Upper lobe of right lung (tissue), 1 donor: ENCODE measurements at regions not wholly inside any gene's neighbourhood (a gene's known extent, or its start where the extent isn't known, plus 50 kb on each side); places are given as distances from the start of the nearest gene placed in this dataset.
A peak's percentile ranks its signal among the peaks of the same experiment; 100 is the strongest.

Source experiments
- ATAC-seq: fragments of 200-7000 bp; cut with Tn5 transposase; one replicate; pipeline ENCODE4 v1.9.1; 2020; ENCODE audit warnings: mild to moderate bottlenecking, moderate library complexity
- DNase-seq: peaks from one replicate; pipeline ENCODE4 v3.0.0-alpha.2; 2020
- H3K27ac ChIP-seq: fragments of 200-600 bp; one replicate; pipeline ENCODE4 v1.8.0; 2022
- H3K27me3 ChIP-seq: fragments of 200-600 bp; one replicate; pipeline ENCODE4 v1.8.0; 2022; ENCODE audit warnings: mild to moderate bottlenecking
- H3K36me3 ChIP-seq: fragments of 200-600 bp; one replicate; pipeline ENCODE4 v1.8.0; 2022
- H3K4me1 ChIP-seq: fragments of 200-600 bp; one replicate; pipeline ENCODE4 v1.8.0; 2022
- H3K4me3 ChIP-seq: fragments of 200-600 bp; one replicate; pipeline ENCODE4 v1.8.0; 2022; ENCODE audit warnings: mild to moderate bottlenecking
- H3K9me3 ChIP-seq: fragments of 200-600 bp; one replicate; pipeline ENCODE4 v1.8.0; 2022
- CTCF ChIP-seq: fragments of 200-600 bp; IDR thresholded peaks from one replicate; pipeline ENCODE4 v1.8.0; 2022; ENCODE audit warnings: antibody characterized with exemption
- intact Hi-C: fragments of 100-400 bp; cut with DNase I; formaldehyde crosslinking; loops from one replicate; pipeline ENCODE4 v1.11.0; 2022
- donor health status: DM: no; HTN: yes; CAD: no; lungs with severe emphysema.

DNA sequence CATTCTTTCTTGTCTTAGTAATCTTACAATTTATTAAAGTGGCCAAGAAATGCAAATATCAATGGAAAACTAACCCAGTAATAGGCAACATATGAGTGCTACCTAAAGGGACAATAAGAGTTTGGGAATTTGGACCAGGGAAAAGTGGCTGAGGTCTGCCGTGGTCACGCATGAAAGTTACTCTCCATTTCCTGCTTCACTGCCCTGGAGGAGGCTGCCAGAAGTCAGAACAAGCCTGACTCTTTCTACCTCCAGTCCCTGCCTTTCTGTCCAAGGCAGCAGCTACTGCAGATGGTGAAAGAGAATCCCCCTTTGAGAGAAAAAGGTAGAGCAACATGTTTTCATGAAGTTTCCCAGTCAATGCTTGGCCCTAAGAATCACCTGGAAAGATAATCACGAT lies 201.1 kb upstream of the ARGLU1 start:
- H3K9me3 ChIP-seq = no peaks in the 10 kb centered on the region
- no peak for ATAC-seq
- H3K27me3 ChIP-seq = no peaks in the 10 kb centered on the region
- no peak overlapping the region for H3K27ac ChIP-seq
- no peak for TF ChIP-seq CTCF
- H3K36me3 ChIP-seq = no peaks in the 10 kb centered on the region
- no peaks in the 10 kb centered on the region for H3K4me1 ChIP-seq
- DNase-seq = no peak
- H3K4me3 ChIP-seq = no peak overlapping the region
- intact Hi-C loops = no loop called here

- intact Hi-C loops = no loop called here
- ATAC-seq = no peak
Measured at GRCh38 chr13:106762708-106763107, 194.8 kb upstream of the ARGLU1 start.

GRCh38 chr13:106756446-106756845 lies 188.5 kb upstream of the ARGLU1 start:
- H3K36me3 ChIP-seq = no peaks in the 10 kb centered on the region
- H3K27me3 ChIP-seq = no peaks in the 10 kb centered on the region
- DNase-seq = no peak
- H3K27ac ChIP-seq = no peak overlapping the region
- intact Hi-C loops = no loop called here
- H3K9me3 ChIP-seq = no peaks in the 10 kb centered on the region
- H3K4me3 ChIP-seq = no peak overlapping the region
- TF ChIP-seq CTCF = no peak
- H3K4me1 ChIP-seq = no peaks in the 10 kb centered on the region
- no peak for ATAC-seq

More at GRCh38 chr13:106762708-106763107, 194.8 kb upstream of the ARGLU1 start:
- no peaks in the 10 kb centered on the region for H3K36me3 ChIP-seq
- H3K9me3 ChIP-seq = no peaks in the 10 kb centered on the region
- no peak overlapping the region for H3K27ac ChIP-seq
- no peak overlapping the region for H3K4me3 ChIP-seq
- no peaks in the 10 kb centered on the region for H3K27me3 ChIP-seq
- TF ChIP-seq CTCF = no peak
- no peak for DNase-seq
- H3K4me1 ChIP-seq = no peaks in the 10 kb centered on the region

GRCh38 chr13:106755542-106755941 lies 187.6 kb upstream of the ARGLU1 start:
- Histone ChIP-seq H3K9me3 (no peaks in the 10 kb centered on the region), H3K4me3 (no peak overlapping the region), H3K27ac (no peak overlapping the region), H3K27me3 (no peaks in the 10 kb centered on the region), H3K4me1 (no peaks in the 10 kb centered on the region), H3K36me3 (no peaks in the 10 kb centered on the region)
- intact Hi-C loops = no loop called here
- DNase-seq = no peak
- no peak for ATAC-seq
- TF ChIP-seq CTCF = no peak

DNA sequence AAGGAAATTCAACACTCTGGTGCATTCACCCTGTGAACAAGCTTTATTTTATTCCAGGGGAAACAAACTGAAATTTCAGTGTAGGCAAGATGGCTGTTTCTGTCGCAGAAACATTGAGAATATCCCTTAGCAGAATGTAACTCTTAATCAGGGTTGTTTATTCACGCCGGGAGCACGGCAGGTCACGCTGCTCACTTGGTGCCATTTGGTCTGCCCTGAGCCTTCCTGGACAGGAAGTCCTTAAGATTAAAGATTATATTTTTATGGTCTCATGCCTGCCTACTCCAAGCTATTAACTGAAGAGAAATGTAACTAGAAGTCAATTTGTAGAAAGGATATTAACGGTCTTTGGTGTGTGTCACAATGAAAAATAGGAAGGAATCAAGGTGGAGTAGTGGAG lies 185.3 kb upstream of the ARGLU1 start:
- Histone ChIP-seq H3K27me3 (no peaks in the 10 kb centered on the region), H3K36me3 (no peaks in the 10 kb centered on the region), H3K4me3 (no peak overlapping the region), H3K9me3 (no peaks in the 10 kb centered on the region), H3K27ac (no peak overlapping the region), H3K4me1 (no peaks in the 10 kb centered on the region)
- peak; percentile 86 for ATAC-seq
- DNase-seq = no peak
- intact Hi-C loops = no loop called here
- TF ChIP-seq CTCF = no peak

DNA sequence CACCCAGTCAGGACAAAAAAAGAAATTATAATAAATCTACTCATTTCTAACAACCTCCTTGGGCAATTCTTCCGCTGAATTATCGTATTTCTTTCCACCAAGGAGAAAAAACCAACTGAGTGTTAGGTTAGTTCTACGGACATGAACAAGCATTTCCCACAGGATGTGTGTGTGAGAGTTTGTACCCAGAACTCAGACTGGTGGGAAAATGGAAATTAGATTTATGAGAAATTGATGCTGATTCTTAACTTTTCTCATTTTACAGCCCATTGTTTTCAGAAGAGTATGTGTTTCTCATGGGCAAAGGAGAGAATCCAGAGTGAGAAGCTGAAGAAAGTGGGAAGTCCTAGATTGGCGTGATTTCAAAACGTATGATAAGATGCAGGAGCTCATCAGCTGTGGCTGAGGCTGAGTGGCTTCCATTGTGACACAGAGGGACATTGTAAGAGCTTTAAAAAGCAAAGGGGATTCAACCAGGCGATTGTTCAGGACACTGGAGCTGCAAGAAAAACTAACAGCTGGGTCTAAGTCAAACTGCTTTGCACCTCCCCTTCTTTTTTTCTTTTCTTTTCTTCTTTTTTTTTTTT lies 184.7 kb upstream of the ARGLU1 start:
- no peak for TF ChIP-seq CTCF
- no peak overlapping the region for H3K4me3 ChIP-seq
- ATAC-seq (no peak), DNase-seq (no peak)
- intact Hi-C loops = no loop called here
- no peaks in the 10 kb centered on the region for H3K36me3 ChIP-seq
- H3K4me1 ChIP-seq = no peaks in the 10 kb centered on the region
- H3K27me3 ChIP-seq = no peaks in the 10 kb centered on the region
- H3K9me3 ChIP-seq = no peaks in the 10 kb centered on the region
- no peak overlapping the region for H3K27ac ChIP-seq
